Kidney (tissue), 13 donors: ENCODE measurements at regions not wholly inside any gene's neighbourhood (a gene's known extent, or its start where the extent isn't known, plus 50 kb on each side); places are given as distances from the start of the nearest gene placed in this dataset.
A peak's percentile ranks its signal among the peaks of the same experiment; 100 is the strongest.

Experiments
- DNase-seq, 5 donors: peaks; one replicate each; pipeline ENCODE4 v3.0.0-alpha.2; 2013 to 2020
- FAIRE-seq: peaks from 2 replicates; lab custom pipeline; 2012; peaks lifted over from hg19 to GRCh38; lab: Jason Lieb, UNC
- H3K27ac ChIP-seq, 2 donors: one replicate each; pipeline ENCODE4 v1.7.0; 2013; ENCODE audit warnings: low read depth in 2 of 2, low read length in 2 of 2, inconsistent platforms in 1 of 2
- H3K27me3 ChIP-seq: one replicate; pipeline ENCODE4 v1.7.1; 2013; ENCODE audit warnings: low read length, inconsistent platforms; ENCODE audit not compliant: control insufficient read depth, insufficient read depth
- H3K36me3 ChIP-seq, 3 donors: one replicate each; pipeline versions ENCODE4 v1.7.0 to v1.7.1; 2013; ENCODE audit warnings: low read length in 3 of 3, control low read depth in 1 of 3, inconsistent platforms in 1 of 3; ENCODE audit not compliant: insufficient read depth in 3 of 3, control insufficient read depth in 2 of 3
- H3K4me1 ChIP-seq, 3 donors: one replicate each; pipeline versions ENCODE4 v1.7.0 to v1.7.1; 2013; ENCODE audit warnings: low read length in 3 of 3, inconsistent platforms in 1 of 3, low read depth in 1 of 3; ENCODE audit not compliant: control insufficient read depth in 2 of 3, insufficient read depth in 2 of 3
- H3K4me3 ChIP-seq, 3 donors: one replicate each; pipeline versions ENCODE4 v1.7.0 to v1.8.1; 2013; ENCODE audit warnings: low read length in 3 of 3, control low read depth in 1 of 3, inconsistent platforms in 1 of 3
- H3K9ac ChIP-seq, 3 donors: one replicate each; pipeline versions ENCODE4 v1.7.0 to v1.7.1; 2013; ENCODE audit warnings: low read length in 3 of 3, control low read depth in 1 of 3, inconsistent platforms in 1 of 3
- H3K9me3 ChIP-seq, 3 donors: one replicate each; pipeline versions ENCODE4 v1.7.0 to v1.7.1; 2013; ENCODE audit warnings: low read length in 3 of 3, control low read depth in 1 of 3, inconsistent platforms in 1 of 3; ENCODE audit not compliant: control insufficient read depth in 2 of 3, insufficient read depth in 1 of 3
- intact Hi-C: fragments of 100-400 bp; cut with DNase I; formaldehyde crosslinking; loops from one replicate; pipeline ENCODE4 v1.11.1; 2022
- TF ChIP-seq, protein P1 (sequence below): IDR thresholded peaks from 3 replicates; pipeline ENCODE4 v1.5.1; 2012; ENCODE audit warnings: mild to moderate bottlenecking, moderate library complexity, borderline replicate concordance; ENCODE audit not compliant: insufficient read depth; ENCODE audit errors: extremely low read depth
- donor health status: control.
- donor health status: control.
- donor health status: control.
- donor health status: control.
- donor health status: control.
- donor health status: DM: yes; HTN: yes; CAD: no.
- donor health status: Normal renal cell carcinoma (clear cell type).

DNA sequence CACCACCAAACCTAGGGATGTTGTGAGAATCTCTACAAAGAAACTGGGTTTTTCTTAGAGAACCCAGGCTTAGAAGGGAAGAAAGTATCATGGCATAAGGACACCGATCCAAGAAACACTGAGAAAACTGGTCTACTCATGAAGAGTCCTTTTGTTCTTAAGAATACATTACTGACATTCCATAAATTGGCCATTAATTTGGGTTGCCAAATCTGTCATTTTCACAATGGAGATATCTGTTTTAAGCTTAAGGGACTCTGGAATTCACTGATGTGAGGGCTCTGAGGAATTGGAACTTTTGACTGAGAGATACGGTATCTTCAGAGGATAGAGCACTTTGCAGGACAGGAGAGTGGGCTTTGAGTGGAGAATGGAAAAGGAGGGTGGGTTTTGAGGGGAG lies 315.3 kb upstream of the ZNF608 start:
- TF ChIP-seq, protein P1, sequence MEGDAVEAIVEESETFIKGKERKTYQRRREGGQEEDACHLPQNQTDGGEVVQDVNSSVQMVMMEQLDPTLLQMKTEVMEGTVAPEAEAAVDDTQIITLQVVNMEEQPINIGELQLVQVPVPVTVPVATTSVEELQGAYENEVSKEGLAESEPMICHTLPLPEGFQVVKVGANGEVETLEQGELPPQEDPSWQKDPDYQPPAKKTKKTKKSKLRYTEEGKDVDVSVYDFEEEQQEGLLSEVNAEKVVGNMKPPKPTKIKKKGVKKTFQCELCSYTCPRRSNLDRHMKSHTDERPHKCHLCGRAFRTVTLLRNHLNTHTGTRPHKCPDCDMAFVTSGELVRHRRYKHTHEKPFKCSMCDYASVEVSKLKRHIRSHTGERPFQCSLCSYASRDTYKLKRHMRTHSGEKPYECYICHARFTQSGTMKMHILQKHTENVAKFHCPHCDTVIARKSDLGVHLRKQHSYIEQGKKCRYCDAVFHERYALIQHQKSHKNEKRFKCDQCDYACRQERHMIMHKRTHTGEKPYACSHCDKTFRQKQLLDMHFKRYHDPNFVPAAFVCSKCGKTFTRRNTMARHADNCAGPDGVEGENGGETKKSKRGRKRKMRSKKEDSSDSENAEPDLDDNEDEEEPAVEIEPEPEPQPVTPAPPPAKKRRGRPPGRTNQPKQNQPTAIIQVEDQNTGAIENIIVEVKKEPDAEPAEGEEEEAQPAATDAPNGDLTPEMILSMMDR = no peak
- Histone ChIP-seq H3K4me1 (peaks cover 2 to 11% (median 5%) of the 10 kb centered on the region in 3 donors), H3K27ac (no peak overlapping the region), H3K4me3 (no peak overlapping the region), H3K36me3 (no peaks in the 10 kb centered on the region), H3K27me3 (no peaks in the 10 kb centered on the region), H3K9ac (no peak overlapping the region), H3K9me3 (no peaks in the 10 kb centered on the region)
- FAIRE-seq (no peak), DNase-seq (no peak)
- intact Hi-C loops = no loop called here

GRCh38 chr5:125064621-125065438 lies 318.4 kb upstream of the ZNF608 start:
- Histone ChIP-seq H3K27ac (no peak overlapping the region), H3K27me3 (no peaks in the 10 kb centered on the region), H3K9ac (no peak overlapping the region), H3K4me3 (no peak overlapping the region), H3K9me3 (no peaks in the 10 kb centered on the region), H3K36me3 (no peaks in the 10 kb centered on the region), H3K4me1 (no peaks in the 10 kb centered on the region)
- intact Hi-C loops = no loop called here
- FAIRE-seq (no peak), DNase-seq (peak in 2 of 5 donors; percentile 66 to 67)
- TF ChIP-seq, protein P1 = no peak

DNA sequence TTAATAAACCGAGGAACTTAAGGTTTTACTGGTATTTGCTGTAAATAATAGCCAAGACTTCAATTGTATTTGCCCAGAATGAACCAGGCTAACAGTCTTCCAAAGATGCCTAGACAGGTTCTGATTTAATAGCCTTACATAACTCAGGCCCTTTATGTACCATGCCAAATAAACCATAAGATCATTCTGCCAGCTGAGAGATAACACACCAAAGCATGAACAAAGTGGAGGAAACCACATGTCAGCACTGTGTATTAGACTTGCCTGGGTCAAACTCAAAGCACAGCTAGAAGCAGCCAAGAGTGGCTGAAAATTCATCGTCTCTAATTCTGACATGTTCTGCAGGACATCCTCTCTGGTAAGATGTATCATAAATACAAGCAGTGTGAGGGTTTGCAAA lies 319.3 kb upstream of the ZNF608 start:
- FAIRE-seq = no peak

More for the DNA sequence above, 319.3 kb upstream of the ZNF608 start:
- Histone ChIP-seq H3K4me1 (no peaks in the 10 kb centered on the region), H3K9ac (no peak overlapping the region), H3K27ac (no peak overlapping the region), H3K27me3 (no peaks in the 10 kb centered on the region), H3K9me3 (no peaks in the 10 kb centered on the region), H3K36me3 (no peaks in the 10 kb centered on the region), H3K4me3 (no peak overlapping the region)
- intact Hi-C loops = no loop called here
- TF ChIP-seq, protein P1 = no peak
- peak in 1 of 5 donors; percentile 30 for DNase-seq
